Fibroblast of lung (primary cell): ENCODE measurements at regions not wholly inside any gene's neighbourhood (a gene's known extent, or its start where the extent isn't known, plus 50 kb on each side); places are given as distances from the start of the nearest gene placed in this dataset.

Source experiments
- DNase-seq, 2 donors: peaks; one replicate each; pipeline versions ENCODE4 v3.0.0 to v3.0.0-alpha.2; 2010; ENCODE audit warnings: low read depth in 2 of 2
- H2AFZ ChIP-seq: 2 replicates; pipeline ENCODE4 v1.5.1; 2012; ENCODE audit warnings: low read length, control low read depth, inconsistent platforms
- H3K27ac ChIP-seq: 2 replicates; pipeline ENCODE4 v1.5.1; 2011; ENCODE audit warnings: low read length, control low read depth; ENCODE audit not compliant: insufficient read depth
- H3K27me3 ChIP-seq: 2 replicates; pipeline ENCODE4 v1.5.1; 2011; ENCODE audit warnings: mild to moderate bottlenecking, low read length; ENCODE audit not compliant: control insufficient read depth, insufficient read depth
- H3K36me3 ChIP-seq: 2 replicates; pipeline ENCODE4 v1.5.1; 2011; ENCODE audit warnings: low read length; ENCODE audit not compliant: control insufficient read depth, insufficient read depth
- H3K4me1 ChIP-seq: 2 replicates; pipeline ENCODE4 v1.5.1; 2011; ENCODE audit warnings: low read length; ENCODE audit not compliant: control insufficient read depth, insufficient read depth; ENCODE audit errors: extremely low read depth
- H3K4me2 ChIP-seq: 2 replicates; pipeline ENCODE4 v1.5.1; 2011; ENCODE audit warnings: low read length, control low read depth; ENCODE audit not compliant: insufficient read depth; ENCODE audit errors: extremely low read depth
- H3K4me3 ChIP-seq, 4 experiments: fragments of 200-600 bp in 1 of 4; sonication (generic) in 1 of 4; replicated peaks in 1 of 4; 2 replicates each; pipeline ENCODE4 v1.5.1; 2011 to 2016; ENCODE audit warnings: low read length in 4 of 4, low read depth in 3 of 4, mild to moderate bottlenecking in 3 of 4, control low read depth in 2 of 4, inconsistent platforms in 1 of 4, mixed read lengths in 1 of 4; ENCODE audit not compliant: insufficient read depth in 1 of 4; ENCODE audit errors: control extremely low read depth in 1 of 4
- H3K79me2 ChIP-seq: 2 replicates; pipeline ENCODE4 v1.5.1; 2012; ENCODE audit warnings: mild to moderate bottlenecking, low read length, inconsistent platforms; ENCODE audit not compliant: control insufficient read depth, insufficient read depth
- H3K9ac ChIP-seq: 2 replicates; pipeline ENCODE4 v1.5.1; 2011; ENCODE audit warnings: mild to moderate bottlenecking, low read length, control low read depth; ENCODE audit not compliant: insufficient read depth
- H3K9me3 ChIP-seq: 2 replicates; pipeline ENCODE4 v1.5.1; 2012; ENCODE audit warnings: low read depth, low read length; ENCODE audit not compliant: control insufficient read depth, insufficient read depth
- H4K20me1 ChIP-seq: 2 replicates; pipeline ENCODE4 v1.5.1; 2011; ENCODE audit warnings: low read length; ENCODE audit not compliant: control insufficient read depth, insufficient read depth; ENCODE audit errors: extremely low read depth
- CTCF ChIP-seq, 2 donors: IDR thresholded peaks in 1 of 2; conservative IDR thresholded peaks in 1 of 2; 1 replicate in 1 of 2; 2 replicates in 1 of 2; pipeline ENCODE4 v1.5.1; 2011 to 2012; ENCODE audit warnings: low read length in 2 of 2, control low read depth in 1 of 2, inconsistent platforms in 1 of 2, low read depth in 1 of 2, mild to moderate bottlenecking in 1 of 2
- EZH2 ChIP-seq: IDR thresholded peaks from 2 replicates; pipeline ENCODE4 v1.5.1; 2012; ENCODE audit warnings: low read length, control low read depth, mild to moderate bottlenecking; ENCODE audit errors: missing control alignments

DNA sequence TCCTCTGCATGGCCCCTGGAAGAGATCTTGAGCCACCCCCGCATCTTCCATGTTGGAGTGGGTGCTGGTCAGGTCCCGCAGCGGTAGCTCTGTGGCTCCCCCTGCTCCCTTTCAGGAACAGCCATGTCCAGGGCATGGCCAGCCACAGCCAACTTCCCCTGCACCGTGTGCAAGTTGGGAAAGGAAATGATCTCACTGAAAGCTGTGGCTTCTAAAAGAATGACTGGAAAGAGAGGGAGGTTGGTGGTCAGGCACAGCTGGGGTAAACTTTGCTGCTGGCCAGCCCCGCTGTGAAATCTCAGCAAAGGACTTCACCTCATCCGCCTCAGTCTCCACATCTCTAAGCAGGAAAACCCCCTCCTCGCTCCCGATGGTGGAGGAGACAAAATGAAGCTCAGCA is 153.6 kb upstream of the CST7 start:
- H3K27me3 ChIP-seq = no peaks in the 10 kb centered on the region
- no peaks in the 10 kb centered on the region for H3K9me3 ChIP-seq
- no peaks in the 10 kb centered on the region for H3K36me3 ChIP-seq
- no peak overlapping the region for H3K4me2 ChIP-seq
- no peak overlapping the region for H3K27ac ChIP-seq
- H3K4me3 ChIP-seq = no peak overlapping the region
- no peaks in the 10 kb centered on the region for H3K79me2 ChIP-seq
- no peak overlapping the region for H2AFZ ChIP-seq
- no peak overlapping the region for H3K9ac ChIP-seq
- H3K4me1 ChIP-seq = no peaks in the 10 kb centered on the region
- DNase-seq = peak in 1 of 2 donors; percentile 64
- TF ChIP-seq EZH2 (no peak), CTCF (conservative IDR thresholded peaks at IDR 0.05 in 1 of 2, IDR thresholded peaks at IDR 0.05 in 1 of 2; ENCODE audit: low read depth in 1 of 2, low read length in 2 of 2) (no peak)
- H4K20me1 ChIP-seq = no peaks in the 10 kb centered on the region

GRCh38 chr20:24796236-24796635 is 152.8 kb upstream of the CST7 start:
- Histone ChIP-seq H3K36me3 (no peaks in the 10 kb centered on the region), H2AFZ (no peak overlapping the region), H3K27ac (no peak overlapping the region), H3K4me1 (no peaks in the 10 kb centered on the region), H3K9ac (no peak overlapping the region), H3K79me2 (no peaks in the 10 kb centered on the region), H4K20me1 (no peaks in the 10 kb centered on the region), H3K4me2 (no peak overlapping the region), H3K9me3 (no peaks in the 10 kb centered on the region), H3K27me3 (no peaks in the 10 kb centered on the region), H3K4me3 (no peak overlapping the region)
- TF ChIP-seq EZH2 = no peak
- TF ChIP-seq CTCF (conservative IDR thresholded peaks at IDR 0.05 in 1 of 2, IDR thresholded peaks at IDR 0.05 in 1 of 2; ENCODE audit: low read depth in 1 of 2, low read length in 2 of 2) = no peak
- no peak for DNase-seq

DNA sequence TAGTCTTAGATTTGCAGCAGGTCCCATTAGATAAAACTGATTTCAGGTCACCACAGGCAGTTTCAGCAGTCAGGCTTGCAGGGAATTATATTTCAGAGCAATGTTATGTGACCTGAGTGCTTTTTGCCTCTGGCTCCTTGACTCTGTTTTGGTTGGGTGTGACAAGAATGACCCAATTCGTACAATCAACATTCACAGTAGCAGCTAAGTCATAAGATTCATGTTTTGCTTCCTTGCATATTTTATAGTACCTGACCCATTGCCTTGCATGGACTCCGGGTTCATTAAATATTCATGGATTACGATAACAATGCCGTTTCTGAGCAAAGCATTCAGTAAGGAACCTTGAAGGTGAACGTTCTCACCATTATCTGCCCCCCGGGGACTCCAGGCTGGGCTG is 152.0 kb upstream of the CST7 start:
- Histone ChIP-seq H3K79me2 (no peaks in the 10 kb centered on the region), H2AFZ (no peak overlapping the region), H3K9me3 (no peaks in the 10 kb centered on the region), H3K4me1 (no peaks in the 10 kb centered on the region), H3K4me3 (no peak overlapping the region), H3K9ac (no peak overlapping the region), H4K20me1 (no peaks in the 10 kb centered on the region), H3K4me2 (no peak overlapping the region), H3K27ac (no peak overlapping the region), H3K27me3 (no peaks in the 10 kb centered on the region), H3K36me3 (no peaks in the 10 kb centered on the region)
- TF ChIP-seq CTCF (conservative IDR thresholded peaks at IDR 0.05 in 1 of 2, IDR thresholded peaks at IDR 0.05 in 1 of 2; ENCODE audit: low read depth in 1 of 2, low read length in 2 of 2) (no peak), EZH2 (no peak)
- DNase-seq = no peak
